Jurkat, Clone E6-1 (cell line): ENCODE measurements at regions not wholly inside any gene's neighbourhood (a gene's known extent, or its start where the extent isn't known, plus 50 kb on each side); places are given as distances from the start of the nearest gene placed in this dataset.

Experiments used
- DNase-seq: peaks from one replicate; pipeline ENCODE4 v3.0.0-alpha.2; 2011; ENCODE audit warnings: low read depth, low spot score
- H3K4me3 ChIP-seq: 2 replicates; pipeline ENCODE4 v1.5.1; 2011; ENCODE audit warnings: mild to moderate bottlenecking, low read length, control low read depth, moderate library complexity

GRCh38 chr13:44219577-44220548, 153.8 kb upstream of the SERP2 start:
- H3K4me3 ChIP-seq: no peak overlapping the region
- no peak for DNase-seq

- DNase-seq: no peak
Measured at GRCh38 chr13:44220948-44221347, 152.7 kb upstream of the SERP2 start.

DNA sequence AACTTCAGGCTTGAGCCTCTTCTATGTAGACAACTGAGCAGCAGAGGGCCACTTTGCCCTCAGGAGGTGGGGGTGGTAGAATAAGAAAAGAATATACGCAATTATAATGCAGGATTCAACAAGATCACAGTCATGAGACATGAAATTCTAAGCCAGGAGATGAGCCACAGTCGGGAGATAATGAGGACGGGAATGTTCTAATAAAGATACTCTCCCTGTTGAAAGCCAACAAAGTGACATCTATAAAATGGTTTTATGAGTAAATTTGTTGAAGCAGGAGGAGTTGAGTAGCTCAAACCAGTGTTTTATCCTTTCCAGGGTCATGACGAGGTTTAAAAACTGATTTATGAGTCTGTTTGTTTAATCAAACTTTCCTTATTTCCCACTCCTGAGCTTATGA, 152.0 kb upstream of the SERP2 start:
- H3K4me3 ChIP-seq: no peak overlapping the region
- DNase-seq: no peak

More at GRCh38 chr13:44220948-44221347, 152.7 kb upstream of the SERP2 start:
- no peak overlapping the region for H3K4me3 ChIP-seq

GRCh38 chr13:44223770-44224444, 149.7 kb upstream of the SERP2 start:
- no peak for DNase-seq
- no peak overlapping the region for H3K4me3 ChIP-seq

DNA sequence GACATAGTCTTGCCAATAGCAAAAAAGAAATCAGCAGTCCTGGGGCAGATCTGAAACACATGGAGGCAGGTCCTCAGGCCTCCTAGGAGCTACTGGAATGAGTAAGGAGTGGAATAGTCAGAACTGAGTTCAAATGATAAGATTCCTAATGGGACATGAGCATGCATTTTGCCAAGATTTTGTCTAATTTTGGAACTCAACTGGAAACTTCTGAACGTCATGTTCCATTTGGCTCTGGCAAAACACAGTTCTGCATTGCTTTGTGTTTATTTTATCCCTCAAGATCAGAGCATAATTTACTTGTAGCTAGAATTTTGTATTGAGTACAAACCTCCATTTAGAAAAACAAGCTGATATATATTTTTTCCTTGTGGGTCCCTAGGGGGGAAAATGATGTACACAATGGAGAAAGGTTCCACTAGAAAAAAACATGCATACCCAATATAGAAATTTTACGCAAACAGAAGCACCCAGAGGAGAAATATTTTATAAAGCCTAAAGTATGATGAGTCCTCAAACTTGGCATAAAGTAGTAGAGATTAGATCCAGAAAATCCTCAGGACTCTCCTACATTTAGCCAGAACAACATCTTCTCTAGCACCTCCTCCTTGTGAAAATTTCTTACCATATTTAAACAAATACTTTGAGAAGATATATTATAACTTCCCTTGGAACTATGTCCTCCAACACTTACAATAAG, 149.0 kb upstream of the SERP2 start:
- DNase-seq: no peak
- no peak overlapping the region for H3K4me3 ChIP-seq

GRCh38 chr13:44229371-44230030, 144.1 kb upstream of the SERP2 start:
- H3K4me3 ChIP-seq: no peak overlapping the region
- DNase-seq: no peak

DNA sequence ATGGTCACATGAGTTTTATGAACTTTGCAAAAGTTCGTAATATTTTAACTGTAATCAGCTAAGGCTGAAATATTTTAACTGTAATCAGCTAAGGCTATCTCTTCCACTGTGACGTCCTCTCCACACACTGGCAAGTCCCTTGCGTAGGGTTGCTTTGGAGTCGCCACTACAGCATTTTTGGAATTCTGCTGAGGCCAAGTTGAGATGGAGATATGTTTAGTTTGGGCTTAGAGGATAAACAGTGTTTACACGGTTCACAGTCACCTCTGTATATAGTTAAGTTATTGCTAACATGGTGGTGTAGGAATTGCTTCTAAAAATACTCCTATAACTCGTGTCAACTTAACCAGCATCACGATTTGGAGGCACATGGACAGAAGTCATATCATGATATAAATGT, 143.6 kb upstream of the SERP2 start:
- no peak overlapping the region for H3K4me3 ChIP-seq
- DNase-seq: no peak

DNA sequence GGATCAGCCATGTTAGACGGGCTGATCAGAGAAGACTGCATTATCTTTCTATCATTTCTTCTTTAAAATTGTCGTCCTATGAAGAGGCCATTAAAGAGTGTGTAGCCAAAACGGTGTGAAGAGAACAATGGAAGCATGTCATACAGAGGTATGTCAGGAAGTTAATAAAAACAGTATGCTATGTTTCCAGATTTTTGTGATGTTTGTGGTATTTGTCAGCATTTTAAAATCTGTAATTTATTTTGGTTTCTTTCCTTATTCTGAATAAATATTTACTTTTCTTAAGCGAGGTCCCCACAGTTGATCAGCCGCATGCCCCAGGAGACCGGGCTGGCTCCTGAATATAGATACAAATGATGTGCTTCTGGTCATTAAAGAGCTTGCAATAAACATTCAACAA, 142.9 kb upstream of the SERP2 start:
- DNase-seq: no peak
- no peak overlapping the region for H3K4me3 ChIP-seq

GRCh38 chr13:44231786-44232516, 141.7 kb upstream of the SERP2 start:
- DNase-seq: no peak
- no peak overlapping the region for H3K4me3 ChIP-seq

DNA sequence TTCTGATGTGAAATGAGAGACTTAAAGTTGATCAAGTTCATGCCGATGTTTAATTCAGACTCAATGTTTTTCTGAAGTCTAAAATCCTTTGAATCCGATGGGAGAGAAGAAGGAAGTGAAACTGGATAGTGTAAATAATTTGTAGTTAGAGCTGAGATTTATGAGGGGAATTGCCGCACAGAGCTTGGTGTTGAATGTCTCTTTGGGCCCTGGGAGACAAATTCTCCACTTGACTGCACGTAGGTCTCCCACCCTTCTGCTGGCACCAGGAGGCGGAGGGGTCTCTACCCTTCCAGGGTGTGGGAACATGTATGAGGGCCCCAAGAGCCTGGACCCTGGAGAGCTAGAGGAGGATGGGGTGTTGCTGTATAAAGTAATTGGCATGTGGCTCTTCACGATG, 140.8 kb upstream of the SERP2 start:
- DNase-seq: no peak
- H3K4me3 ChIP-seq: no peak overlapping the region

DNA sequence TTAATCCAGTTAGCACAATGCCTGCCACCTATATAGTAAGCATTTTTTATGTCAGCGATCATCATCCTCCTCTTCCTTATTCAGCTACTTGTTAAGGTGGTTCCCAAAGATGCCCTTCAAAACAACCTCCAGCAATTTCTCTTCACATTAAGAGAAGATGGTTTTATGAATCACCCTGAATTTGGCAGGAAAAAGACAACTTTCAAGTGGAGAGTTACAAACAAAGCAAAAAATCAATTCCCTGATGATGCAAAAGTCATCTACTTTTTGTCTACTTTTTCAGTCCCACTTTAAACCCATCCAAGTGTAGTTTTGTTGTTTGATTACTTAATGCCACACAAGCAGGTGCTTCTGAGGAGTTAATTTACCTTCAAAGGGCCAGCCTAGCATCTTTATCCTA, 139.1 kb upstream of the SERP2 start:
- H3K4me3 ChIP-seq: no peak overlapping the region
- DNase-seq: no peak

GRCh38 chr13:44236370-44236769, 137.3 kb upstream of the SERP2 start:
- H3K4me3 ChIP-seq: no peak overlapping the region

GRCh38 chr13:44236801-44237207, 136.8 kb upstream of the SERP2 start:
- no peak for DNase-seq
- H3K4me3 ChIP-seq: no peak overlapping the region

More at GRCh38 chr13:44236370-44236769, 137.3 kb upstream of the SERP2 start:
- DNase-seq: no peak

DNA sequence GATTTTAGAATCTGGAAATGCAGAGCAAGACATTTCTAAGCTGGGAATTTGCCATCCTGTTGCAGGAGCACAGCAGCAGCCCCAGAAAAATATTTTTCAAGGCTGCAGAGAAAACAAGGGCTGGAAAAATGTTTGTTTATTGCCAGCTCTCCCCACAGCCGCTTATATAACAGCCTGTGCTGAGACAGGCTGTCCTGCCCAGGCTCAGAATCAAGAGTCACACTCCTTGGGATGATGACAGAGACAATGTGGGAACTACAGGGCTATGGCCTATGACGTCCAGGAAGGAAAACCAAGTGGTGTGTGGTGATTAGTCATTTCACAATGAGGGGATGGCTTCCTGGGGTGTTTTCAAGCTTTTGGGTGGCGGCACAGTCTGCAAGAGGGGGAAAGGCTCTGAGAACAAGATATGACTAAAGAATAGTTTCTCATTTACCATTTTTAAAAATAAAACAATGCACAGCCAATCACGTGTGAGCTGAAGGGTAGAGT, 136.3 kb upstream of the SERP2 start:
- no peak for DNase-seq
- no peak overlapping the region for H3K4me3 ChIP-seq

DNA sequence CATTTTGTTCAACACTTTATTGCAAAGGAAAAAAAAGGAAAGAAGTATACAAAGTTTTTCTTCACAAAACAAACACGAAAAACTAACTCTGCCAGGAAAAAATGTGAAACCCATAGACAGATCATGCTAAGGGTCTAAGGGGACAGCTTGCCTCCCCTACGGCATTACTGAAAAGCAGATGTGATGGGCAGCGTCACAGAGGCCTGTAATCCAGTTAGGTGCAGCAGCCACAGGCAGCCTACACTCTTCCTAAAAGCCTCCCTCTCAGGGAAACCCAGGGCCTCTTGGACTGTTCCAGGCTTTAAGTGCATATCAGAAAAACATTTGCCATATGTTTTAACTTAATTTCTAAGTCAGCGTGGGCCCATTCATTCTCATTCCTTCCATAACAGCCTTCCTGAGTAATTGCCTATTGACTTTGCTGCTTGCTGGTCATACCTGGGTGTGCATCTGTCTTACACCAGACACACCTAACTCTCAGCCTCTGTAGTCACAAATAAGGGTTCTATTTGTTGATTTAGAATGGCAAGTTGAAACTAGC, 135.7 kb upstream of the SERP2 start:
- no peak overlapping the region for H3K4me3 ChIP-seq
- DNase-seq: no peak

- H3K4me3 ChIP-seq: no peak overlapping the region
- DNase-seq: no peak
Measured at GRCh38 chr13:44240611-44241145, 132.9 kb upstream of the SERP2 start.

- no peak for DNase-seq
- H3K4me3 ChIP-seq: no peak overlapping the region
Measured at GRCh38 chr13:44241638-44242037, 132.0 kb upstream of the SERP2 start.

GRCh38 chr13:44242766-44243165, 130.9 kb upstream of the SERP2 start:
- H3K4me3 ChIP-seq: no peak overlapping the region

More at GRCh38 chr13:44242766-44243165, 130.9 kb upstream of the SERP2 start:
- DNase-seq: no peak
